HepG2 (cell line): ENCODE measurements at regions not wholly inside any gene's neighbourhood (a gene's known extent, or its start where the extent isn't known, plus 50 kb on each side); places are given as distances from the start of the nearest gene placed in this dataset.

Experiments used
- ATAC-seq: fragments of 200-7000 bp; cut with Tn5 transposase; 3 replicates; pipeline ENCODE4 v1.9.1; 2020; ENCODE audit warnings: mild to moderate bottlenecking, moderate library complexity
- BruUV-seq: library from RNA; stranded (reverse); fragments of 400-500 nt; replicated peaks from 2 replicates; lab custom pipeline; 2021; lab: Mats Ljungman, UMichigan
- CTCF ChIA-PET: fragments of 300-600 bp; formaldehyde crosslinking; extraction: SDS; loops from one replicate; lab custom pipeline; 2021; ENCODE audit warnings: low total read pairs, inconsistent platforms, low intra/inter-chr PET ratio; lab: Yijun Ruan, JAX
- POLR2A ChIA-PET: fragments of 350-600 bp; sonication (Branson Sonifier 250); formaldehyde crosslinking; loops from one replicate; lab custom pipeline; 2020; ENCODE audit warnings: antibody characterized with exemption, inconsistent platforms; lab: Yijun Ruan, JAX
- DNase-seq: peaks from one replicate; pipeline ENCODE4 v3.0.0-alpha.2; 2015; ENCODE audit warnings: low spot score
- FAIRE-seq: peaks from 3 replicates; lab custom pipeline; 2011; peaks lifted over from hg19 to GRCh38; lab: Jason Lieb, UNC
- H2AFZ ChIP-seq: one replicate; pipeline ENCODE4 v1.6.1; 2011; ENCODE audit warnings: low read length, inconsistent platforms
- H3K27ac ChIP-seq: fragments of 300-600 bp; 3 replicates; pipeline ENCODE4 v1.8.0; 2011; ENCODE audit warnings: mixed run types, mild to moderate bottlenecking, mixed read lengths, low read length, inconsistent platforms; ENCODE audit not compliant: insufficient read depth; ENCODE audit errors: extremely low read length
- H3K27me3 ChIP-seq, 2 experiments: fragments of 200-600 bp in 1 of 2; 2 replicates in 1 of 2; 3 replicates in 1 of 2; pipeline versions ENCODE4 v1.6.0 to v1.8.0; 2011; ENCODE audit warnings: low read length in 2 of 2, mild to moderate bottlenecking in 2 of 2, moderate library complexity in 2 of 2, inconsistent platforms in 1 of 2; ENCODE audit not compliant: insufficient read depth in 2 of 2, control insufficient read depth in 1 of 2
- H3K36me3 ChIP-seq, 2 experiments: fragments of 200-600 bp in 1 of 2; replicated peaks in 1 of 2; 2 replicates in 1 of 2; 3 replicates in 1 of 2; pipeline versions ENCODE4 v1.5.1 to v1.8.0; 2011; ENCODE audit warnings: low read length in 2 of 2, inconsistent platforms in 1 of 2; ENCODE audit not compliant: insufficient read depth in 2 of 2, control insufficient read depth in 1 of 2
- H3K4me1 ChIP-seq: 2 replicates; pipeline ENCODE4 v1.5.1; 2012; ENCODE audit warnings: low read length, inconsistent platforms; ENCODE audit not compliant: insufficient read depth
- H3K4me2 ChIP-seq: 2 replicates; pipeline ENCODE4 v1.6.0; 2011; ENCODE audit warnings: low read depth, low read length, inconsistent platforms
- H3K4me3 ChIP-seq, 3 experiments: fragments of 200-600 bp in 1 of 3; sonication (generic), shearing (Covaris generic) in 1 of 3; replicated peaks in 1 of 3; 2 replicates each; pipeline ENCODE4 v1.5.1; 2011 to 2016; ENCODE audit warnings: low read length in 3 of 3, inconsistent platforms in 2 of 3, low read depth in 2 of 3, mild to moderate bottlenecking in 2 of 3, control low read depth in 1 of 3, mixed read lengths in 1 of 3; ENCODE audit not compliant: insufficient read depth in 1 of 3
- H3K79me2 ChIP-seq: one replicate; pipeline ENCODE4 v1.6.1; 2011; ENCODE audit warnings: low read length, inconsistent platforms; ENCODE audit not compliant: insufficient read depth
- H3K9ac ChIP-seq: 2 replicates; pipeline ENCODE4 v1.6.0; 2011; ENCODE audit warnings: mild to moderate bottlenecking, low read depth, low read length, inconsistent platforms; ENCODE audit not compliant: insufficient read depth
- H3K9me3 ChIP-seq: 2 replicates; pipeline ENCODE4 v1.5.1; 2012; ENCODE audit warnings: mild to moderate bottlenecking, low read length
- H4K20me1 ChIP-seq: 2 replicates; pipeline ENCODE4 v1.6.0; 2011; ENCODE audit warnings: inconsistent platforms, mild to moderate bottlenecking, low read length, moderate library complexity; ENCODE audit not compliant: insufficient read depth
- GABPA ChIP-seq, 2 experiments: IDR thresholded peaks; 2 replicates each; pipeline ENCODE4 v1.6.1; 2011 to 2016; ENCODE audit warnings: low read depth in 2 of 2, low read length in 1 of 2, missing biosample characterization in 1 of 2, missing genetic modification characterization in 1 of 2
- MBNL3 ChIP-seq: fragments of 250-450 bp; sonication (Bioruptor Pico); conservative IDR thresholded peaks from 2 replicates; pipeline ENCODE4 v1.8.0; 2022; ENCODE audit warnings: mild to moderate bottlenecking, inconsistent platforms
- RBAK ChIP-seq: sonication (generic); formaldehyde crosslinking; IDR thresholded peaks from 2 replicates; pipeline ENCODE4 v1.5.1; 2020; ENCODE audit warnings: mild to moderate bottlenecking, missing genetic modification reagents
- RFX5 ChIP-seq: IDR thresholded peaks from 2 replicates; pipeline ENCODE4 v1.6.1; 2011; ENCODE audit warnings: low read depth, low read length, improper control_type of control experiment
- TBP ChIP-seq: sonication (generic); formaldehyde crosslinking; IDR thresholded peaks from 2 replicates; pipeline ENCODE4 v1.5.0; 2020; ENCODE audit warnings: missing genetic modification reagents
- ZNF335 ChIP-seq: sonication (generic); formaldehyde crosslinking; IDR thresholded peaks from 2 replicates; pipeline ENCODE4 v1.4.0; 2020; ENCODE audit warnings: missing genetic modification reagents
- ZNF781 ChIP-seq: sonication (generic); formaldehyde crosslinking; IDR thresholded peaks from 2 replicates; pipeline ENCODE4 v1.5.1; 2020; ENCODE audit warnings: borderline replicate concordance, mild to moderate bottlenecking, missing genetic modification reagents; ENCODE audit errors: not compliant biosample characterization
- WGBS: methylation state at CpG from one replicate; pipeline ENCODE4 v1.1.6; 2017; ENCODE audit warnings: low lambda C conversion rate; 5-methylcytosine and 5-hydroxymethylcytosine counted together
- in situ Hi-C: cut with HindIII; loops from 2 replicates; pipeline ENCODE4 v1.10.0; 2017; ENCODE audit warnings: low pct_unique_long_range_greater_than_20kb; ENCODE audit not compliant: extremely low pct_ligation_motif_present
- intact Hi-C: fragments of 100-400 bp; cut with micrococcal nuclease; formaldehyde crosslinking; loops from one replicate; pipeline ENCODE4 v1.10.0; 2022; ENCODE audit not compliant: unreplicated experiment
- TF ChIP-seq, protein P1 (sequence below): sonication (generic); formaldehyde crosslinking; IDR thresholded peaks from 2 replicates; pipeline ENCODE4 v1.4.0; 2020; ENCODE audit warnings: missing genetic modification reagents, low read depth, mild to moderate bottlenecking, borderline replicate concordance

DNA sequence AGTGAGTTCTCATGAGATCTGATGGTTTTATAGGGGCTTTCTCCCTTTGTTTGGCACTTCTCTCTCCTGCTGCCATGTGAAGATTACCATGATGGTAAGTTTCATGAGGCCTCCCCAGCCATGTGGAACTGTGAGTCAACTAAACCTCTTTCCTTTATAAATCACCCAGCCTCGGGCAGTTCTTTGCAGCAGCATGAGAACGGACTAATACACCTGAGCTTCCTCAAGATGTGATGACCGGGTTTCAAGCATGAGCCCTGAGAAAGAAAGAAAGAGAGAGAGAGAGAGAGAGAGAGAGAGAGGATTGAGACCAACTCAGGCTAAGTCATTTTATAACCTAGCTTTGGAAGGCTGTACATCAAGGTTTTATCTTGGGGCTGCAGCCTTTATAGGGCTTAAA is 167.7 kb upstream of the SERPINE2 start:
- DNase-seq (no peak), FAIRE-seq (no peak), ATAC-seq (no peak)
- H3K79me2 ChIP-seq, result no peaks in the 10 kb centered on the region
- ChIA-PET POLR2A (no interaction called here), CTCF (no interaction called here)
- H3K27ac ChIP-seq, result no peak overlapping the region
- BruUV-seq, result no TSS peak
- no peaks in the 10 kb centered on the region for H3K4me1 ChIP-seq
- no peaks in the 10 kb centered on the region for H4K20me1 ChIP-seq
- no peaks in the 10 kb centered on the region for H3K36me3 ChIP-seq
- no peak for TF ChIP-seq MBNL3 (CRISPR knock-in tag)
- no peak for TF ChIP-seq RFX5
- TF ChIP-seq ZNF335 (CRISPR knock-in tag), result no peak
- TF ChIP-seq, protein P1, sequence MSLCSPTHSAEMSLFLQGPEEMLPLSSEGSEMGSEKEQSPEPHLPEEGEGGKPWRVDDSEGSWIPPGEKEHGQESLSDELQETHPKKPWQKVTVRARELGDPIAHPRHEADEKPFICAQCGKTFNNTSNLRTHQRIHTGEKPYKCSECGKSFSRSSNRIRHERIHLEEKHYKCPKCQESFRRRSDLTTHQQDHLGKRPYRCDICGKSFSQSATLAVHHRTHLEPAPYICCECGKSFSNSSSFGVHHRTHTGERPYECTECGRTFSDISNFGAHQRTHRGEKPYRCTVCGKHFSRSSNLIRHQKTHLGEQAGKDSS (CRISPR knock-in tag), result no peak
- TF ChIP-seq TBP, result no peak
- TF ChIP-seq GABPA (IDR thresholded peaks at IDR 0.05; ENCODE audit: low read depth, low read length), result no peak
- no peak for TF ChIP-seq GABPA (CRISPR knock-in tag; IDR thresholded peaks at IDR 0.05; ENCODE audit: low read depth)
- peaks cover 0 to 4% of the 10 kb centered on the region in 2 experiments; a peak in 2 of 5 replicates for H3K27me3 ChIP-seq
- 0% methylated on average over 3 of the region's 3 CpGs for WGBS
- no peak overlapping the region for H3K4me3 ChIP-seq
- in situ Hi-C loops, result no loop called here
- no peak overlapping the region for H2AFZ ChIP-seq
- H3K9me3 ChIP-seq, result no peaks in the 10 kb centered on the region
- H3K9ac ChIP-seq, result no peak overlapping the region
- intact Hi-C loops, result no loop called here
- H3K4me2 ChIP-seq, result no peak overlapping the region

DNA sequence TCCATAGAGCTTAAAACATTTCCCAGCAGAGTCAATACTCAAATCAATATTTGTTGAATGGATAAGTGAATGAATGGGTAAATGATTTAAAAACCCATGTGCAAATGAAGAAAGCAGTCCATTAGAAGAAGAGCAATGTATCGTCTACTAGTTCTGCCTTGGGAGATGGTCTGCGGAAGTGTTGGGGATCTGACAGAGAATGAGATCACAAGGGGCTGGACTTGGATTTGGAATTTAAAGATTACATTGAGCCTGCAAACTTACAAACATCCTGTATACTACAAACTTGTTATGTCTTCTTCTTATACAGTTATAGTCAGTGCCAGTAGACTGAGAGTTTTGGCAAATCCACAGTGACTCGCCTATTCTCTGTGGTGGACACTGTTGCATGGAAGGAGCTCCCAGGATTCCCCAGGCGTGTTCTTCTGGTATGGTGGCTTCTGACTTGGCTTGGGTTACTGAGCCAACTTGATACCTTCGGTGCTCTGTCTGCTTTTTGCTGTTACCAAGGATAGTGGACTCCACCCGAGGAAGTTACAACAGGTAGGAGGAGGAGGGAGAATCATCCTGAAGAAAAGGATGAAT is 163.3 kb upstream of the SERPINE2 start:
- DNase-seq (no peak), FAIRE-seq (no peak), ATAC-seq (no peak)
- intact Hi-C loops, result no loop called here
- Histone ChIP-seq H3K4me1 (no peaks in the 10 kb centered on the region), H3K36me3 (no peaks in the 10 kb centered on the region), H2AFZ (no peak overlapping the region), H3K9ac (no peak overlapping the region), H3K4me2 (no peak overlapping the region), H3K27me3 (peaks cover 3 to 4% of the 10 kb centered on the region in 2 experiments; a peak in 2 of 5 replicates), H3K79me2 (no peaks in the 10 kb centered on the region), H3K27ac (no peak overlapping the region), H3K9me3 (no peaks in the 10 kb centered on the region), H4K20me1 (no peaks in the 10 kb centered on the region), H3K4me3 (no peak overlapping the region)
- BruUV-seq, result no TSS peak
- WGBS, result 37% methylated on average over 6 of the region's 6 CpGs
- TF ChIP-seq ZNF781, result no peak
- TF ChIP-seq RBAK (CRISPR knock-in tag), result no peak
- in situ Hi-C loops, result no loop called here
- POLR2A ChIA-PET, result no interaction called here
- CTCF ChIA-PET, result no interaction called here
